ENCODE measurements at regions not wholly inside any gene's neighbourhood (a gene's known extent, or its start where the extent isn't known, plus 50 kb on each side); places are given as distances from the start of the nearest gene placed in this dataset.
"Not testable (repeated sequence)": the region's sequence is repeated elsewhere in the genome, so short reads cannot be mapped to it uniquely, and the experiment has no call there.

- H2AFZ ChIP-seq (ENCODE audit: low read length) = peak overlapping the region; percentile 58
- peak overlapping the region; percentile 4; the same call in 1 of the 2 replicates for H3K9ac ChIP-seq (ENCODE audit: low read length)
- peak overlapping the region; percentile 32; the same call in 1 of the 2 replicates for H3K4me3 ChIP-seq (ENCODE audit: low read length)
- H3K9me2 ChIP-seq (replicated peaks; ENCODE audit: insufficient read depth, low read length); H3K36me3 ChIP-seq (replicated peaks; ENCODE audit: insufficient read depth, low read length); H3K27ac ChIP-seq (ENCODE audit: low read length); H3K9me3 ChIP-seq (replicated peaks; ENCODE audit: insufficient read depth, low read length); H3K79me2 ChIP-seq (ENCODE audit: low read length); H3F3A ChIP-seq (ENCODE audit: insufficient read depth, low read length); H3K4me1 ChIP-seq (ENCODE audit: low read length); H3K27me3 ChIP-seq (replicated peaks; ENCODE audit: insufficient read depth, low read length); H4K20me1 ChIP-seq (ENCODE audit: insufficient read depth, low read length): not testable (repeated sequence)
- peak; percentile 57 for DNase-seq
- TF ChIP-seq, protein P1, sequence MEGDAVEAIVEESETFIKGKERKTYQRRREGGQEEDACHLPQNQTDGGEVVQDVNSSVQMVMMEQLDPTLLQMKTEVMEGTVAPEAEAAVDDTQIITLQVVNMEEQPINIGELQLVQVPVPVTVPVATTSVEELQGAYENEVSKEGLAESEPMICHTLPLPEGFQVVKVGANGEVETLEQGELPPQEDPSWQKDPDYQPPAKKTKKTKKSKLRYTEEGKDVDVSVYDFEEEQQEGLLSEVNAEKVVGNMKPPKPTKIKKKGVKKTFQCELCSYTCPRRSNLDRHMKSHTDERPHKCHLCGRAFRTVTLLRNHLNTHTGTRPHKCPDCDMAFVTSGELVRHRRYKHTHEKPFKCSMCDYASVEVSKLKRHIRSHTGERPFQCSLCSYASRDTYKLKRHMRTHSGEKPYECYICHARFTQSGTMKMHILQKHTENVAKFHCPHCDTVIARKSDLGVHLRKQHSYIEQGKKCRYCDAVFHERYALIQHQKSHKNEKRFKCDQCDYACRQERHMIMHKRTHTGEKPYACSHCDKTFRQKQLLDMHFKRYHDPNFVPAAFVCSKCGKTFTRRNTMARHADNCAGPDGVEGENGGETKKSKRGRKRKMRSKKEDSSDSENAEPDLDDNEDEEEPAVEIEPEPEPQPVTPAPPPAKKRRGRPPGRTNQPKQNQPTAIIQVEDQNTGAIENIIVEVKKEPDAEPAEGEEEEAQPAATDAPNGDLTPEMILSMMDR (IDR thresholded peaks at IDR 0.05; ENCODE audit: low read length) = peak; percentile 48
- H3K4me2 ChIP-seq (ENCODE audit: low read depth, low read length) = peak overlapping the region; percentile 56; the same call in 1 of the 2 replicates
These were observed 620.3 kb downstream of the ZWINT start for GRCh38 chr10:55740767-55741166.

DNA sequence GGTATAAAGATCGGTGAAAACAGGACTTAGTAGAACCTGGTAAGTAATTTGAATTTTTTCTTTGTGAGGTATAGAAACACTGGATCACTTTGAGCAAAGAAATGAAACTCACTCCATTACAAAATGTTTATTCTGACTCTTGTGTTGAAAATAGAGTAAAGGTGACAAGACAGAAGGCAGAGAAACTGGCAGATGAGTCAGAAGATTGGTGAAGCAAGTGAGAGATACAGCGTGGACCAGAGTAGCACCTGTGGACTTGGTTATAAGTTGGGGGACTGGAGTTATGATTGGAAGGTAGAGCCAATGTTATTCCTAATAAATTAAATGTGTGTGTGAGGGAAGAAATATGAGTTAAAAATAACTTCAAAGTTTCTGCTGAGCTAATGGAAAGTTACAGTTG lies 620.9 kb downstream of the ZWINT start:
- H3K4me1 ChIP-seq (ENCODE audit: low read length) = no peaks in the 10 kb centered on the region; the same call in 1 of the 2 replicates

DNA sequence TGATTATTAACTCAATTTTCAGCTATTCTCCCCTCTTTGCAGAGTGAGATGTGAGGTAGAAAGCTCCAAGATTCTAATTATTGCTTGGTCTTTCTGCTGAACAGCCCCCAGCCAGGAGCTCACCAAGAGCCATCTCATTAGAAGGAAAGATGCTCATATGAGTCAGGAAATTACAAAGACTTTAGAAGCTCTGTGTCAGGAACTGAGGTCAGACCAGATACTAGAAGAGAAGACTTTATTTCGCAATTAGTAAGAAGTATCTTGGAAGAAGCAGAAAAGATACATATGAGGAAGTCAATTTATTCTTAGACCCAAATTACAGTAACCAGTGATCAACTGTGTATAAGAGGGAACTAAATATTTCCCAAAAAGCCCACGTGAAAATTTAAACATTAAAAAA lies 626.9 kb downstream of the ZWINT start:
- Histone ChIP-seq H3K4me2 (ENCODE audit: low read depth, low read length) (no peak overlapping the region), H3F3A (ENCODE audit: insufficient read depth, low read length) (no peaks in the 10 kb centered on the region), H3K36me3 (replicated peaks; ENCODE audit: insufficient read depth, low read length) (no peaks in the 10 kb centered on the region), H3K9ac (ENCODE audit: low read length) (no peak overlapping the region), H3K27ac (ENCODE audit: low read length) (no peak overlapping the region), H3K9me3 (replicated peaks; ENCODE audit: insufficient read depth, low read length) (no peaks in the 10 kb centered on the region), H3K4me3 (ENCODE audit: low read length) (no peak overlapping the region), H3K79me2 (ENCODE audit: low read length) (no peaks in the 10 kb centered on the region), H4K20me1 (ENCODE audit: insufficient read depth, low read length) (no peaks in the 10 kb centered on the region), H3K9me2 (replicated peaks; ENCODE audit: insufficient read depth, low read length) (no peaks in the 10 kb centered on the region), H3K4me1 (ENCODE audit: low read length) (no peaks in the 10 kb centered on the region), H2AFZ (ENCODE audit: low read length) (no peak overlapping the region), H3K27me3 (replicated peaks; ENCODE audit: insufficient read depth, low read length) (no peaks in the 10 kb centered on the region)
- DNase-seq = no peak
- TF ChIP-seq, protein P1 (IDR thresholded peaks at IDR 0.05; ENCODE audit: low read length) = no peak
- TF ChIP-seq EZH2 (optimal IDR thresholded peaks at IDR 0.05; ENCODE audit: low read depth, low read length) = no peak
- no peak for TF ChIP-seq EZH2phosphoT487 (IDR thresholded peaks at IDR 0.05; ENCODE audit: low read length)

More for the DNA sequence above, 620.9 kb downstream of the ZWINT start:
- no peaks in the 10 kb centered on the region for H3K9me2 ChIP-seq (replicated peaks; ENCODE audit: insufficient read depth, low read length)
- H3K4me3 ChIP-seq (ENCODE audit: low read length) = no peak overlapping the region
- H3K4me2 ChIP-seq (ENCODE audit: low read depth, low read length) = no peak overlapping the region
- no peaks in the 10 kb centered on the region for H3K79me2 ChIP-seq (ENCODE audit: low read length)
- no peak for DNase-seq
- H3F3A ChIP-seq (ENCODE audit: insufficient read depth, low read length) = no peaks in the 10 kb centered on the region
- TF ChIP-seq EZH2phosphoT487 (IDR thresholded peaks at IDR 0.05; ENCODE audit: low read length) = no peak
- TF ChIP-seq, protein P1 (IDR thresholded peaks at IDR 0.05; ENCODE audit: low read length) = no peak
- TF ChIP-seq EZH2 (optimal IDR thresholded peaks at IDR 0.05; ENCODE audit: low read depth, low read length) = no peak
- no peaks in the 10 kb centered on the region for H3K9me3 ChIP-seq (replicated peaks; ENCODE audit: insufficient read depth, low read length)
- no peak overlapping the region for H2AFZ ChIP-seq (ENCODE audit: low read length)
- no peak overlapping the region for H3K27ac ChIP-seq (ENCODE audit: low read length)
- no peak overlapping the region for H3K9ac ChIP-seq (ENCODE audit: low read length)
- no peaks in the 10 kb centered on the region for H3K36me3 ChIP-seq (replicated peaks; ENCODE audit: insufficient read depth, low read length)
- no peaks in the 10 kb centered on the region for H3K27me3 ChIP-seq (replicated peaks; ENCODE audit: insufficient read depth, low read length)
- H4K20me1 ChIP-seq (ENCODE audit: insufficient read depth, low read length) = no peaks in the 10 kb centered on the region
